AG10803 (cell line): ENCODE measurements at regions not wholly inside any gene's neighbourhood (a gene's known extent, or its start where the extent isn't known, plus 50 kb on each side); places are given as distances from the start of the nearest gene placed in this dataset.
"Not testable (repeated sequence)": the region's sequence is repeated elsewhere in the genome, so short reads cannot be mapped to it uniquely, and the experiment has no call there.

Experiments used
- DNase-seq: peaks from one replicate; pipeline ENCODE4 v3.0.0; 2010; ENCODE audit warnings: low read depth
- H3K4me3 ChIP-seq: 2 replicates; pipeline ENCODE4 v1.5.1; 2011; ENCODE audit warnings: mild to moderate bottlenecking, low read length, control low read depth
- TF ChIP-seq, protein P1 (sequence below): conservative IDR thresholded peaks from 2 replicates; pipeline ENCODE4 v1.5.1; 2011; ENCODE audit warnings: mild to moderate bottlenecking, low read length, control low read depth, inconsistent platforms

DNA sequence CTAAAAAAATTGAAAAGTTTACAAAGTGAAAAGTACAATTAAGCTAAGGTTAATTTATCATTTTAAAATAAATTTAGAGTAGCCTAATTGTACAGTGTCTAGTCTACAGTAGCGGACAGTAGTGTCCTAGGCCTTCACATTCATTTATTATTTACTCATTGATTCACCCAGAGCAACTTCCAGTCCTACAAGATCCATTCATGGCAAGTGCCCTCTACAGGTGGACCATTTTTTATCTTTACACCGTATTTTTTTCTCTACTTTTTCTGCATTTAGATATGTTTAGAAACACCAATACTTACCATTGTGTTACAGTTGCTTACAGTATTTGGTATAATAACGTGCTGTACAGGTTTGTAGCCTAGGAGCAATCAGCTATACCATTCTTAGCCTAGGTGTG lies 84.1 kb downstream of the TSN start:
- TF ChIP-seq, protein P1, sequence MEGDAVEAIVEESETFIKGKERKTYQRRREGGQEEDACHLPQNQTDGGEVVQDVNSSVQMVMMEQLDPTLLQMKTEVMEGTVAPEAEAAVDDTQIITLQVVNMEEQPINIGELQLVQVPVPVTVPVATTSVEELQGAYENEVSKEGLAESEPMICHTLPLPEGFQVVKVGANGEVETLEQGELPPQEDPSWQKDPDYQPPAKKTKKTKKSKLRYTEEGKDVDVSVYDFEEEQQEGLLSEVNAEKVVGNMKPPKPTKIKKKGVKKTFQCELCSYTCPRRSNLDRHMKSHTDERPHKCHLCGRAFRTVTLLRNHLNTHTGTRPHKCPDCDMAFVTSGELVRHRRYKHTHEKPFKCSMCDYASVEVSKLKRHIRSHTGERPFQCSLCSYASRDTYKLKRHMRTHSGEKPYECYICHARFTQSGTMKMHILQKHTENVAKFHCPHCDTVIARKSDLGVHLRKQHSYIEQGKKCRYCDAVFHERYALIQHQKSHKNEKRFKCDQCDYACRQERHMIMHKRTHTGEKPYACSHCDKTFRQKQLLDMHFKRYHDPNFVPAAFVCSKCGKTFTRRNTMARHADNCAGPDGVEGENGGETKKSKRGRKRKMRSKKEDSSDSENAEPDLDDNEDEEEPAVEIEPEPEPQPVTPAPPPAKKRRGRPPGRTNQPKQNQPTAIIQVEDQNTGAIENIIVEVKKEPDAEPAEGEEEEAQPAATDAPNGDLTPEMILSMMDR, result no peak
- DNase-seq, result no peak
- H3K4me3 ChIP-seq, result no peak overlapping the region

DNA sequence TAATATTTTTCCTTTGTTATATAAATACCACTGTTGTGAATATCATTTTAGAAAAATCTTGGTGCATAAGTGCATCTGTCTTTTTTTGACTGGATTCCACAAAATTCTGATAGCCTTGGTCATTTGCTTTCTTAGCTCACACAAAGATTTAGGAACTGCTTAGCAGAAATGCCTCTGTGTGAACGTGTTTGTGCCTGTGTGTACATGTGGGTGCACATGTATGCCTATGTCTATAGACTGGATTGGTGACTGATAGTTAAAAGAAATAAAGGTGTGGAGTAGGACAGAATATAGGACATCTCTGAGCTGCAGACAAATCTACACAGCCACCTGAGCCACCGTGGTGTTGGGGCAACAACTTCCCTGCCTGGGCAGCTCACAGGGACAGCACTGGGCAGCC lies 93.8 kb downstream of the TSN start:
- TF ChIP-seq, protein P1, result no peak
- DNase-seq, result no peak
- no peak overlapping the region for H3K4me3 ChIP-seq

DNA sequence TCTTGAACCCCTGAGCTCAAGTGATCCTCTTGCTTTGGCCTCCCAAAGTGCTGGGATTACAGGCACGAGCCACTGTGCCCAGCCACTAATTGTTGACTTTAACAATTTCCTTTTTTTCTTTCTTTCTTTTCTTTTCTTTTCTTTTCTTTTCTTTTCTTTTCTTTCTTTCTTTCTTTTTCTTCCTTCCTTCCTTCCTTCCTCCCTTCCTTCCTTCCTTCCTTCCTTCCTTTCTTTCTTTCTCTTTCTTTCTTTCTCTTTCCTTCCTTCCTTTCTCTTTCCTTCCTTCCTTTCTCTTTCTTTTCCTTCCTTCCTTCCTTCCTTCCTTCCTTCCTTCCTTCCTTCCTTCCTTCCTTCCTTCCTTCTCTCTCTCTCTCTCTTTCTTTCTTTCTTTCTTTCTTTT lies 97.7 kb downstream of the TSN start:
- H3K4me3 ChIP-seq, DNase-seq: not testable (repeated sequence)

DNA sequence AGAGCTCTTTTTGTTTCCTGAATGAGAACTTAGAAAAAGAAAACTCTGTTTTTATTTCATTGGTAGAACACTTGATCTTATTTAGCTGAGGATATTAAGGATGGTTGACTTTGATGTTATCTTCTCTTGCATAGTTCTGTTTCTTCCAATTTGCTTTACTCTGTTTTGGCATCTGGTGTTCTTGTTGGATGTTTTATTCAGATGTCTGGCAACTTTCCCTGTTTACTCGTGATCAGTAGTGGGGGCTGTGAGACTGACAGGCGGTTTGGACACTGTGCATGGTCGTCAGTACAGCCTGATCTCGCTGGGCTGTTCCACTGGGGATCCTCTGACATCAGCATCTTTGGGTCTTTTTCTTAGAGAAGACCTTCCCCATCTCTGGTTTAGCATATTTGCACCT lies 100.1 kb downstream of the TSN start:
- no peak overlapping the region for H3K4me3 ChIP-seq
- no peak for DNase-seq
- TF ChIP-seq, protein P1, result no peak

DNA sequence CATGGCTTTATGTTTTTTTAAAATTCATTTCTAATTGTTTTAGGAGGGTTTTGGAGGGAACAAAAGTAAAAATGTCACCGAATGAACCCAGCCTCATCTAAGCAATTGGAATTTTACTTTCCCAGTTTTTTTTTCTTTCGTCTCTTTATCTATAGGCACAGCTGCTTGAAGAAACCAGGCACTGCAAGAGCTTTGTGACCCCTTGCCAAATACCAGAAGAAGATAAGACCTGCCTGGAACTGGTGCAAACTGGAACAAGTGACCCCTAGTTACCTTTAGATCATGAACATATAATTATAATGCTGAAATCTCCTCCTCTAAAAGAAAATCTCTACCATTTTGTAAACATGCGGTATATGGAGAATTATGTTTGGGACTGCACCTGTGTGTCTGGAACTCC lies 100.9 kb downstream of the TSN start:
- TF ChIP-seq, protein P1, result no peak
- DNase-seq, result no peak
- H3K4me3 ChIP-seq, result no peak overlapping the region

DNA sequence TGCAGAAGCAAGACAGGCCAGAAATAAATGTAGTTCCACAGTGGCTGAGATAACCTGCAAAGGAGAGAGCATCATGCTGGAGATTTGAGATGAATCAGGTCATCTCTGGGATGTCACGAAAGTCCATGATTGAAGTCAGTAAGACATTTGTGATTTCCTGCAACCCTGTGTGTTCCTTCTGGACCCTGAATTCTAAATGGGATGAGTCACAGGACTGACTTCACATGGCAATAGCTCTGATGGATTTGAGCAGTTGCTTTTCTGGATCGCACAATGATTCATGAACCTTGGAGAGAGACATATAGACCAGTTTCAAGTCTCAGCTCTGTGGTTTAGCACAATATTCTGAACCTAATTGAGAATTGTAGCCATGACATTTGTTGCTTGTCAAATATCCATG lies 102.9 kb downstream of the TSN start:
- H3K4me3 ChIP-seq, result no peak overlapping the region
- DNase-seq, result peak; percentile 21
- TF ChIP-seq, protein P1, result no peak

DNA sequence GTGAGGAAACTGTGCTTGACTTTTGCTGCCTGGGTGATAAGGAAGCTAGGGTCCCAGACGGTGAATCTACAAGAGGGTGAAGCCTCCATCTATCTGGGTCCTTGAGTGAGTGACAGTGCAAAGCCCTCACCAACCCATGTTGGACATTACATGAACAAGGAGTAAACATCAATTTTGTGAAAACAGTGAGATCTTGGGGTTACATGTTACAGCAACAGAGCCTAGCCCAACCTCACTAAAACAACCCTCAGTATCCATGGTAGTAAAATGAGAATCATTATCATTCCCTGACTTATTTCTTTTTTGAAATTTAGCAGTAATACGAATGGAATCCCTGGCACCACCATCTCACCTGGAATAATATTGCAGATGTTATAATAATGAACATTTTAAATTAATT lies 103.4 kb downstream of the TSN start:
- no peak overlapping the region for H3K4me3 ChIP-seq
- TF ChIP-seq, protein P1, result no peak
- no peak for DNase-seq

DNA sequence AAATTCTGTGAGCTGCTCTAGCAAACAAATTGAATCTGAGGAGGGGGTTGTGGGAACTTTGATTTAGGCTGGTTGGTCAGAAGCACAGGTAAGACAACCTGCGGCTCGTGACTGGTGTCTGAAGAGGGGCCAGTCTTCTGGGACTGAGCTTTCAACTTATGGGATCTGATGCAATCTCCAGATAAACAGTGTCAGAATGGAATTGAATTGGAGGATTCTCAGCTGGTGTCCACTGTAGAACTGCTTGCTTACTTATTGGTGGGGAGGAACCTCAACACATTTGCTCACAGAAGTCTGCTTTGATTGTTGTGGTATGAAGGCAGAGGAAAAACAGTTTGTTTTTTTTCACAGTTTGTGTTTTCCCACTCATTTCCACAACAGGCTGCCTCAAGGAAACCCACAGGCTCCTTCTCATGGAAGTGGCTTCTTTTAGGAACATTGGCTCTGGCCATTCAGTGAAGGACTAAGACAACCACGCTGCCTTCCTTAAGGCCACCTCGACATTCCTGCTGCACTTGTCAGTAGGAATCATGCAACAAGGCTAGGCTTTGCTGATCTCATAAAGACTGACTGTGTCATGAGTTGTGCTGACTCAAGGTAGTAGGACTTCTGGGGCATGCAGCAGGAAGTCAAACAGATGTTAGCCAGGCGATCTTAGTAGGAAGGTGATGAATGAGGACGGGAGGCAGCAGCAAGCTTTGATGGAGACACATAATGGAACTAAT lies 104.7 kb downstream of the TSN start:
- H3K4me3 ChIP-seq, result no peak overlapping the region
- DNase-seq, result peak; percentile 93
- TF ChIP-seq, protein P1, result no peak
